ENCODE measurements at regions not wholly inside any gene's neighbourhood (a gene's known extent, or its start where the extent isn't known, plus 50 kb on each side); places are given as distances from the start of the nearest gene placed in this dataset.

DNA sequence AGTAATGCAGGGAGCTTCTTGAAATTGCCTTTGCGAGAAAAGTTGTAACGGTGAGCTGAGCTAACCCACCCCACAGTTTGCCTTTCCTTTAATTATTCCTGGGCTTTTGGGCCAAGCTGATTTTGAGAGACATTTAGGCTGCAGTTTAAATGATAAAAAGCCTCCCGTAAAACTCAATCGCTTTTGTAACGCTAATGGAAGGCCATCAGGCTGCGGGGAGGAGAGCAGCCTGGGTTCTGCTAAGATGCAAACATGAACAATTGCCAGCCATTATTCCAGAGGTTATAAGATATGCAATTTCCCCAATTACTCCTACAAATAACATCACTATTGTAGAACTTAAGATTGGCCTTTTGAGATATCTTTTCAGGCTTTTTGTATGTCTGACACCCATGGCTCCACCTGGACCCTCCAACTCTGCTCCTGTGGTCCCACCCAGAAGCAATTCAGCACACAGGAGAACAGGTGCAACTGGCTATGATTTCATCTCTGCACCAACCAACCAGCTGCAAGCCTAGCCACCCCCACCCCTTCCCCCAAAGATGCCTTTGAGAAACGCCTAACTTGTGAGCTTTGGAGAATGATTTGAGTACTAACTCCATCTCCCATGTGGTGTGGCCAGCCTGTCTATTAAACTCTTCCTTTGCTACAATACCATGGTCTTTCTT is 108.2 kb upstream of the FAM9C start:
- H3K9me3 ChIP-seq, result no peaks in the 10 kb centered on the region
- H3K27ac ChIP-seq, result no peak overlapping the region
- no peaks in the 10 kb centered on the region for H3K36me3 ChIP-seq
- TF ChIP-seq, protein P1, sequence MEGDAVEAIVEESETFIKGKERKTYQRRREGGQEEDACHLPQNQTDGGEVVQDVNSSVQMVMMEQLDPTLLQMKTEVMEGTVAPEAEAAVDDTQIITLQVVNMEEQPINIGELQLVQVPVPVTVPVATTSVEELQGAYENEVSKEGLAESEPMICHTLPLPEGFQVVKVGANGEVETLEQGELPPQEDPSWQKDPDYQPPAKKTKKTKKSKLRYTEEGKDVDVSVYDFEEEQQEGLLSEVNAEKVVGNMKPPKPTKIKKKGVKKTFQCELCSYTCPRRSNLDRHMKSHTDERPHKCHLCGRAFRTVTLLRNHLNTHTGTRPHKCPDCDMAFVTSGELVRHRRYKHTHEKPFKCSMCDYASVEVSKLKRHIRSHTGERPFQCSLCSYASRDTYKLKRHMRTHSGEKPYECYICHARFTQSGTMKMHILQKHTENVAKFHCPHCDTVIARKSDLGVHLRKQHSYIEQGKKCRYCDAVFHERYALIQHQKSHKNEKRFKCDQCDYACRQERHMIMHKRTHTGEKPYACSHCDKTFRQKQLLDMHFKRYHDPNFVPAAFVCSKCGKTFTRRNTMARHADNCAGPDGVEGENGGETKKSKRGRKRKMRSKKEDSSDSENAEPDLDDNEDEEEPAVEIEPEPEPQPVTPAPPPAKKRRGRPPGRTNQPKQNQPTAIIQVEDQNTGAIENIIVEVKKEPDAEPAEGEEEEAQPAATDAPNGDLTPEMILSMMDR (IDR thresholded peaks at IDR 0.05), result no peak
- no peaks in the 10 kb centered on the region for H3K27me3 ChIP-seq
- H3K4me3 ChIP-seq (ENCODE audit: low read depth in 1 of 2, low read length in 1 of 2), result no peak overlapping the region
- H3K4me1 ChIP-seq (ENCODE audit: control insufficient read depth in 1 of 2, insufficient read depth in 1 of 2, low read depth in 1 of 2, low read length in 1 of 2), result no peaks in the 10 kb centered on the region

DNA sequence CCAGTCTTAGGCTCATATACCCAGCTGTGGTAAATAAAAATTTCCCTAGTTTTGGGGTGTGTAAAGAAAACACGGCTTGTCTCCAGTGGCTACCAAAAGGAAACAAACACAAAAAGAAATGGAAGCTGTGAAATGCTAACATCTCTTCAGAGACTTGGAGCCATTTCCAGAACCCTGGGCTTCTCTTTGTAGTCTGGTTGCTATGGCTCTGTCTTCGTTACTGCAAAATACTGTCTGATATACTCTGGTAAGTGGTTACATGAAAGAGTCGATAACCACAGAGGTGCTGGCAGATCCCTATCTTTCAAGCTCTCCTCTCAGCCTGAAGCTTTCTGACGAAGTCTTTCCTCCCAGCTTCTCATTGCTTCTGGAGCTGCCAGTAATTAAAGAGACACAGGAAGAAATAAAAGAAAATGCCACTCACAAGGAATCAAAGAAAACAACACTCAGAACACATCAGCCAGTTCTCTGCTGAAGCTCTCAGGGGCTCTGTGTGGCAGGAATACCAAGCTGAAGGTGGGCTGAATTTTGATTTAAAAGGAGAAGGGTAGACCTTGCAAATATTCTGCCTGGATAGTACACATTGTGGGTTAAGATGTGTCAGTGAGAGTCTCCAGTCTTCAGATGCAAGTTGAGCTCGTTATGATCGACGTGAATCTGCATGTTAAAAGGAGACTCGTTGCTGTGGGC is 107.6 kb upstream of the FAM9C start:
- H3K27ac ChIP-seq, result no peak overlapping the region

DNA sequence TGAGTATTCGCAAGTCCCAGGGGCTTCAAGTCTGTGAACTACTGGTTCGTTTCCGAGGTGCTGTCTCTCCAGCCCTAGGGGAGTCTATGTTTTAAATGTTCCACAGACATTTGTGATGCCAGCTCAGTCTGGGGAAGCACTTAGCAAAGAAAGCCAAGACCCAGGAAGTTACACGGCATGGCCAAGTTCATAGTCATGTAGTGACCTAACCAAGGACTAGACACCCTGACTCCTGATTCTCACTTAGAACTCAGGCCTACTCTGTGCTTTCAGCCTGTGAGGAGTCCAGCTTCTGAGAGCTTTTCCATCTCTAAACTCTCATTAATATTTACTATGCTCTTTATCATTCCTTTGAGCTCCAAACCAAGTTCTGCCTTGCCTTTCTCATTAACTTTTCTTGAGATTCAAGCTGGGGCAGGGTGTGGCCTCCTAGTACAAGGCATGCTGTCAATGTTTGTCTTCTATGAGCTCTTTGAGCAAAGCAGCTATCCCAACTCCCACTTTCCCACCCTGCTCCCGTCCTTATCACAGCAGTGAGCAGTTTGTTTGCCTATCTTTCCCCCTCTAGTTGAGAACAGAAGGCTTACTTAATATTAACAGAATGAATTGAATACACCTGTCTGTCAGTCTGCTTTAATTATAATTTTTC is 105.4 kb upstream of the FAM9C start:
- Histone ChIP-seq H3K4me1 (ENCODE audit: control insufficient read depth in 1 of 2, insufficient read depth in 1 of 2, low read depth in 1 of 2, low read length in 1 of 2) (no peaks in the 10 kb centered on the region), H3K4me3 (ENCODE audit: low read depth in 1 of 2, low read length in 1 of 2) (no peak overlapping the region), H3K36me3 (no peaks in the 10 kb centered on the region), H3K9me3 (no peaks in the 10 kb centered on the region), H3K27me3 (no peaks in the 10 kb centered on the region), H3K27ac (no peak overlapping the region)
- TF ChIP-seq, protein P1 (IDR thresholded peaks at IDR 0.05), result no peak

More for the DNA sequence above, 107.6 kb upstream of the FAM9C start:
- Histone ChIP-seq H3K4me3 (ENCODE audit: low read depth in 1 of 2, low read length in 1 of 2) (no peak overlapping the region), H3K9me3 (no peaks in the 10 kb centered on the region), H3K4me1 (ENCODE audit: control insufficient read depth in 1 of 2, insufficient read depth in 1 of 2, low read depth in 1 of 2, low read length in 1 of 2) (no peaks in the 10 kb centered on the region), H3K27me3 (no peaks in the 10 kb centered on the region), H3K36me3 (no peaks in the 10 kb centered on the region)
- TF ChIP-seq, protein P1 (IDR thresholded peaks at IDR 0.05), result no peak

DNA sequence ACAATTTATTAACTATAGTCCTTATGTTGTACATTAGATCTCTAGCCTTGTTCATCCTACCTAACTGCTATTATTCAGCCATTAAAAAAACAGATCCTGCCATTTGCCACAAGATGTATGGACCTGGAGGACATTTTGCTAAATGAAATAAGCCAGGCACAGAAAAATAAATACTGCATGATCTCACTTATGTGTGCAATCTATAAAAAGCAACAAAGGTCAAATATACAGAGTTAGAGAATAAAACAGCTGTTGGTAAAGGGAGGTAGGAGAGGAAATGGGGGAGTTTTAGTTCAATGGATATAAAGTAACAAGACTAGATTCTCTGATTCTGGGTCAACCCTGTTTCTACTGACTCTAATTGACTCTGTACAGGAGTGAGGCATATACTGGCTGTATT is 103.3 kb upstream of the FAM9C start:
- no peaks in the 10 kb centered on the region for H3K9me3 ChIP-seq
- H3K4me3 ChIP-seq (ENCODE audit: low read depth in 1 of 2, low read length in 1 of 2), result no peak overlapping the region
- peaks cover 9 to 14% of the 10 kb centered on the region in 2 experiments for H3K4me1 ChIP-seq (ENCODE audit: control insufficient read depth in 1 of 2, insufficient read depth in 1 of 2, low read depth in 1 of 2, low read length in 1 of 2)
- no peaks in the 10 kb centered on the region for H3K36me3 ChIP-seq
- H3K27ac ChIP-seq, result no peak overlapping the region
- no peaks in the 10 kb centered on the region for H3K27me3 ChIP-seq
- TF ChIP-seq, protein P1 (IDR thresholded peaks at IDR 0.05), result no peak

DNA sequence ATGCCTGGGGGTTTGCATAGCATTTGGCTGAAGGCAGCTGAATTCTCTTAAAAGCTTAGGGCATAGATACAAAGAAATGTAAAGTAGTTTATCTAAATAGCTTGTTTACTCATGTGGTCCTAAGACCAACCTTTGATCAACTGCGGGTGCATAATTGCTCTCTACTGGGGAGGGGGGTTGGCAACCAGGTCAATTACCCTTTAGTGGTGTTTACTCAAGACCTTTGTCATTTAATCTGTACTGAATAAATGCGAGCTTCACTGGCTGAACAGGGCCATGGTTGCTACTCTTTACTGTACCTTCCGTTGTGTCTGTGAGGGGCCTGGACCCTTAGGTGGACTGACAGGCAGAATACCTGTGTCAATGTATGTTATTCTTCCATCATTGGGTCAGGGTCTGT is 102.7 kb upstream of the FAM9C start:
- no peak overlapping the region for H3K4me3 ChIP-seq (ENCODE audit: low read depth in 1 of 2, low read length in 1 of 2)
- H3K4me1 ChIP-seq (ENCODE audit: control insufficient read depth in 1 of 2, insufficient read depth in 1 of 2, low read depth in 1 of 2, low read length in 1 of 2), result peaks cover 10 to 15% of the 10 kb centered on the region in 2 experiments
- no peaks in the 10 kb centered on the region for H3K9me3 ChIP-seq
- no peaks in the 10 kb centered on the region for H3K27me3 ChIP-seq
- no peaks in the 10 kb centered on the region for H3K36me3 ChIP-seq
- no peak overlapping the region for H3K27ac ChIP-seq
- TF ChIP-seq, protein P1 (IDR thresholded peaks at IDR 0.05), result no peak
